HepG2 (cell line): ENCODE measurements at regions not wholly inside any gene's neighbourhood (a gene's known extent, or its start where the extent isn't known, plus 50 kb on each side); places are given as distances from the start of the nearest gene placed in this dataset.

Experiments
- ATAC-seq: fragments of 200-7000 bp; cut with Tn5 transposase; 3 replicates; pipeline ENCODE4 v1.9.1; 2020; ENCODE audit warnings: mild to moderate bottlenecking, moderate library complexity
- BruUV-seq: library from RNA; stranded (reverse); fragments of 400-500 nt; replicated peaks from 2 replicates; lab custom pipeline; 2021; lab: Mats Ljungman, UMichigan
- CTCF ChIA-PET: fragments of 300-600 bp; formaldehyde crosslinking; extraction: SDS; loops from one replicate; lab custom pipeline; 2021; ENCODE audit warnings: low total read pairs, inconsistent platforms, low intra/inter-chr PET ratio; lab: Yijun Ruan, JAX
- POLR2A ChIA-PET: fragments of 350-600 bp; sonication (Branson Sonifier 250); formaldehyde crosslinking; loops from one replicate; lab custom pipeline; 2020; ENCODE audit warnings: antibody characterized with exemption, inconsistent platforms; lab: Yijun Ruan, JAX
- DNase-seq: peaks from one replicate; pipeline ENCODE4 v3.0.0-alpha.2; 2015; ENCODE audit warnings: low spot score
- FAIRE-seq: peaks from 3 replicates; lab custom pipeline; 2011; peaks lifted over from hg19 to GRCh38; lab: Jason Lieb, UNC
- H2AFZ ChIP-seq: one replicate; pipeline ENCODE4 v1.6.1; 2011; ENCODE audit warnings: low read length, inconsistent platforms
- H3K27ac ChIP-seq: fragments of 300-600 bp; 3 replicates; pipeline ENCODE4 v1.8.0; 2011; ENCODE audit warnings: mixed run types, mild to moderate bottlenecking, mixed read lengths, low read length, inconsistent platforms; ENCODE audit not compliant: insufficient read depth; ENCODE audit errors: extremely low read length
- H3K27me3 ChIP-seq, 2 experiments: fragments of 200-600 bp in 1 of 2; 2 replicates in 1 of 2; 3 replicates in 1 of 2; pipeline versions ENCODE4 v1.6.0 to v1.8.0; 2011; ENCODE audit warnings: low read length in 2 of 2, mild to moderate bottlenecking in 2 of 2, moderate library complexity in 2 of 2, inconsistent platforms in 1 of 2; ENCODE audit not compliant: insufficient read depth in 2 of 2, control insufficient read depth in 1 of 2
- H3K36me3 ChIP-seq, 2 experiments: fragments of 200-600 bp in 1 of 2; replicated peaks in 1 of 2; 2 replicates in 1 of 2; 3 replicates in 1 of 2; pipeline versions ENCODE4 v1.5.1 to v1.8.0; 2011; ENCODE audit warnings: low read length in 2 of 2, inconsistent platforms in 1 of 2; ENCODE audit not compliant: insufficient read depth in 2 of 2, control insufficient read depth in 1 of 2
- H3K4me1 ChIP-seq: 2 replicates; pipeline ENCODE4 v1.5.1; 2012; ENCODE audit warnings: low read length, inconsistent platforms; ENCODE audit not compliant: insufficient read depth
- H3K4me2 ChIP-seq: 2 replicates; pipeline ENCODE4 v1.6.0; 2011; ENCODE audit warnings: low read depth, low read length, inconsistent platforms
- H3K4me3 ChIP-seq, 3 experiments: fragments of 200-600 bp in 1 of 3; sonication (generic), shearing (Covaris generic) in 1 of 3; replicated peaks in 1 of 3; 2 replicates each; pipeline ENCODE4 v1.5.1; 2011 to 2016; ENCODE audit warnings: low read length in 3 of 3, inconsistent platforms in 2 of 3, low read depth in 2 of 3, mild to moderate bottlenecking in 2 of 3, control low read depth in 1 of 3, mixed read lengths in 1 of 3; ENCODE audit not compliant: insufficient read depth in 1 of 3
- H3K79me2 ChIP-seq: one replicate; pipeline ENCODE4 v1.6.1; 2011; ENCODE audit warnings: low read length, inconsistent platforms; ENCODE audit not compliant: insufficient read depth
- H3K9ac ChIP-seq: 2 replicates; pipeline ENCODE4 v1.6.0; 2011; ENCODE audit warnings: mild to moderate bottlenecking, low read depth, low read length, inconsistent platforms; ENCODE audit not compliant: insufficient read depth
- H3K9me3 ChIP-seq: 2 replicates; pipeline ENCODE4 v1.5.1; 2012; ENCODE audit warnings: mild to moderate bottlenecking, low read length
- H4K20me1 ChIP-seq: 2 replicates; pipeline ENCODE4 v1.6.0; 2011; ENCODE audit warnings: inconsistent platforms, mild to moderate bottlenecking, low read length, moderate library complexity; ENCODE audit not compliant: insufficient read depth
- AKNA ChIP-seq: sonication (generic); formaldehyde crosslinking; IDR thresholded peaks from 2 replicates; pipeline ENCODE4 v1.4.0; 2020; ENCODE audit warnings: missing genetic modification reagents, borderline replicate concordance
- CBX5 ChIP-seq: sonication (generic); formaldehyde crosslinking; IDR thresholded peaks from 2 replicates; pipeline ENCODE4 v1.4.0; 2020; ENCODE audit warnings: missing genetic modification reagents, borderline replicate concordance
- GMEB1 ChIP-seq: sonication (generic); formaldehyde crosslinking; IDR thresholded peaks from 2 replicates; pipeline ENCODE4 v1.5.1; 2020; ENCODE audit warnings: missing genetic modification reagents, mild to moderate bottlenecking, borderline replicate concordance
- HNRNPUL1 ChIP-seq: fragments of 200-400 bp; formaldehyde crosslinking; IDR thresholded peaks from 2 replicates; pipeline ENCODE4 v1.6.1; 2017; ENCODE audit warnings: low read depth, mild to moderate bottlenecking, low read length, moderate library complexity
- KDM4B ChIP-seq: sonication (generic); formaldehyde crosslinking; IDR thresholded peaks from 2 replicates; pipeline ENCODE4 v1.4.0; 2020; ENCODE audit warnings: missing genetic modification reagents
- PCBP2 ChIP-seq: fragments of 200-400 bp; formaldehyde crosslinking; optimal IDR thresholded peaks from 2 replicates; pipeline ENCODE3; 2018; ENCODE audit warnings: low read length, low read depth; ENCODE audit not compliant: poor library complexity, severe bottlenecking
- ZBED4 ChIP-seq: sonication (generic); formaldehyde crosslinking; IDR thresholded peaks from 2 replicates; pipeline ENCODE4 v1.4.0; 2020; ENCODE audit warnings: missing genetic modification reagents, borderline replicate concordance
- ZFX ChIP-seq: sonication (generic); formaldehyde crosslinking; IDR thresholded peaks from 2 replicates; pipeline ENCODE4 v1.4.0; 2020; ENCODE audit warnings: mild to moderate bottlenecking, low read depth, missing genetic modification reagents, moderate library complexity
- ZMAT5 ChIP-seq: sonication (generic); formaldehyde crosslinking; IDR thresholded peaks from 2 replicates; pipeline ENCODE4 v1.5.0; 2020; ENCODE audit warnings: mild to moderate bottlenecking, low read depth, missing genetic modification reagents, borderline replicate concordance
- ZNF275 ChIP-seq: sonication (generic); formaldehyde crosslinking; IDR thresholded peaks from 2 replicates; pipeline ENCODE4 v1.8.0; 2022; ENCODE audit warnings: missing genetic modification reagents, mild to moderate bottlenecking, inconsistent platforms, borderline replicate concordance
- ZNF749 ChIP-seq: sonication (generic); formaldehyde crosslinking; IDR thresholded peaks from 2 replicates; pipeline ENCODE4 v1.8.0; 2022; ENCODE audit warnings: mild to moderate bottlenecking, missing genetic modification reagents, moderate library complexity, borderline replicate concordance
- WGBS: methylation state at CpG from one replicate; pipeline ENCODE4 v1.1.6; 2017; ENCODE audit warnings: low lambda C conversion rate; 5-methylcytosine and 5-hydroxymethylcytosine counted together
- in situ Hi-C: cut with HindIII; loops from 2 replicates; pipeline ENCODE4 v1.10.0; 2017; ENCODE audit warnings: low pct_unique_long_range_greater_than_20kb; ENCODE audit not compliant: extremely low pct_ligation_motif_present
- intact Hi-C: fragments of 100-400 bp; cut with micrococcal nuclease; formaldehyde crosslinking; loops from one replicate; pipeline ENCODE4 v1.10.0; 2022; ENCODE audit not compliant: unreplicated experiment

- in situ Hi-C loops, result no loop called here
- Histone ChIP-seq H3K79me2 (no peaks in the 10 kb centered on the region), H3K27me3 (peaks cover 0 to 8% of the 10 kb centered on the region in 2 experiments; a peak in 3 of 5 replicates), H4K20me1 (no peaks in the 10 kb centered on the region), H3K4me1 (peaks cover 40% of the 10 kb centered on the region), H3K36me3 (no peaks in the 10 kb centered on the region)
- intact Hi-C loops, result no loop called here
- DNase-seq, result no peak
- TF ChIP-seq ZNF749 (CRISPR knock-in tag) (no peak), HNRNPUL1 (no peak), PCBP2 (no peak), CBX5 (no peak), AKNA (CRISPR knock-in tag) (no peak), ZFX (CRISPR knock-in tag) (no peak), ZMAT5 (CRISPR knock-in tag) (no peak), ZBED4 (CRISPR knock-in tag) (no peak), ZNF275 (CRISPR knock-in tag) (no peak), GMEB1 (no peak), KDM4B (CRISPR knock-in tag) (no peak)
- TF ChIP-seq, all 625 proteins: peak for 0
- no peak overlapping the region for H2AFZ ChIP-seq
- ATAC-seq (no peak), FAIRE-seq (no peak)
- no peak overlapping the region for H3K27ac ChIP-seq
- no peak overlapping the region for H3K4me2 ChIP-seq
- ChIA-PET CTCF (no interaction called here), POLR2A (no interaction called here)
- H3K4me3 ChIP-seq, result no peak overlapping the region
- BruUV-seq, result no TSS peak
- H3K9ac ChIP-seq, result no peak overlapping the region
- 69% methylated on average over 7 of the region's 7 CpGs for WGBS
- no peaks in the 10 kb centered on the region for H3K9me3 ChIP-seq
Measured at GRCh38 chr15:100730129-100730528, 127.7 kb downstream of the ASB7 start.
